ENCODE measurements at regions not wholly inside any gene's neighbourhood (a gene's known extent, or its start where the extent isn't known, plus 50 kb on each side); places are given as distances from the start of the nearest gene placed in this dataset.

DNA sequence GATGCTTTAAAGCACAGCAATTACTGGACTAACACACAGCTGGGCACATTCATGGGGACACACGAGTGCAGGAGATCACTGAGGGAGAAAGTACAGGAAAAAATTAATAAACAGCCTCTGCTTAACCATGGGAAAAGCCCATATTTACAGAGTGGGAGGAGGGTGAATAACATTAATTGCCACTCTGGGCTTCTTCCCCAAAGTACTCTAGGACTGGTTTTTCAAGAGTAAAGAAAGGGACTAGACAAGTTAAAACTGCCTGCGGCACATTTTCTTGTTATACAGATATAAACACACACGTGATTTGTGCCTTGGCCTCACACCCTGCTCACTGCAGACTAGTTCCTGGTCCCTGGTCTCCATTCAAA is 179.7 kb upstream of the TET2 start:
- TF ChIP-seq, protein P1, sequence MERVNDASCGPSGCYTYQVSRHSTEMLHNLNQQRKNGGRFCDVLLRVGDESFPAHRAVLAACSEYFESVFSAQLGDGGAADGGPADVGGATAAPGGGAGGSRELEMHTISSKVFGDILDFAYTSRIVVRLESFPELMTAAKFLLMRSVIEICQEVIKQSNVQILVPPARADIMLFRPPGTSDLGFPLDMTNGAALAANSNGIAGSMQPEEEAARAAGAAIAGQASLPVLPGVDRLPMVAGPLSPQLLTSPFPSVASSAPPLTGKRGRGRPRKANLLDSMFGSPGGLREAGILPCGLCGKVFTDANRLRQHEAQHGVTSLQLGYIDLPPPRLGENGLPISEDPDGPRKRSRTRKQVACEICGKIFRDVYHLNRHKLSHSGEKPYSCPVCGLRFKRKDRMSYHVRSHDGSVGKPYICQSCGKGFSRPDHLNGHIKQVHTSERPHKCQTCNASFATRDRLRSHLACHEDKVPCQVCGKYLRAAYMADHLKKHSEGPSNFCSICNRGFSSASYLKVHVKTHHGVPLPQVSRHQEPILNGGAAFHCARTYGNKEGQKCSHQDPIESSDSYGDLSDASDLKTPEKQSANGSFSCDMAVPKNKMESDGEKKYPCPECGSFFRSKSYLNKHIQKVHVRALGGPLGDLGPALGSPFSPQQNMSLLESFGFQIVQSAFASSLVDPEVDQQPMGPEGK (CRISPR knock-in tag; IDR thresholded peaks at IDR 0.05; ENCODE audit: borderline replicate concordance), result no peak
- TF ChIP-seq ARNTL (CRISPR knock-in tag; IDR thresholded peaks at IDR 0.05; ENCODE audit: borderline replicate concordance, low read depth) (no peak), PPARA (CRISPR knock-in tag; IDR thresholded peaks at IDR 0.05; ENCODE audit: borderline replicate concordance) (no peak), SNAI2 (CRISPR knock-in tag; IDR thresholded peaks at IDR 0.05) (no peak), ZFP30 (CRISPR knock-in tag; IDR thresholded peaks at IDR 0.05) (no peak), RARB (CRISPR knock-in tag; IDR thresholded peaks at IDR 0.05) (no peak), OSR1 (CRISPR knock-in tag; IDR thresholded peaks at IDR 0.05) (no peak), CSDC2 (CRISPR knock-in tag; IDR thresholded peaks at IDR 0.05) (no peak), BACH2 (CRISPR knock-in tag; IDR thresholded peaks at IDR 0.05; ENCODE audit: borderline replicate concordance) (no peak)
- TF ChIP-seq, protein P2, sequence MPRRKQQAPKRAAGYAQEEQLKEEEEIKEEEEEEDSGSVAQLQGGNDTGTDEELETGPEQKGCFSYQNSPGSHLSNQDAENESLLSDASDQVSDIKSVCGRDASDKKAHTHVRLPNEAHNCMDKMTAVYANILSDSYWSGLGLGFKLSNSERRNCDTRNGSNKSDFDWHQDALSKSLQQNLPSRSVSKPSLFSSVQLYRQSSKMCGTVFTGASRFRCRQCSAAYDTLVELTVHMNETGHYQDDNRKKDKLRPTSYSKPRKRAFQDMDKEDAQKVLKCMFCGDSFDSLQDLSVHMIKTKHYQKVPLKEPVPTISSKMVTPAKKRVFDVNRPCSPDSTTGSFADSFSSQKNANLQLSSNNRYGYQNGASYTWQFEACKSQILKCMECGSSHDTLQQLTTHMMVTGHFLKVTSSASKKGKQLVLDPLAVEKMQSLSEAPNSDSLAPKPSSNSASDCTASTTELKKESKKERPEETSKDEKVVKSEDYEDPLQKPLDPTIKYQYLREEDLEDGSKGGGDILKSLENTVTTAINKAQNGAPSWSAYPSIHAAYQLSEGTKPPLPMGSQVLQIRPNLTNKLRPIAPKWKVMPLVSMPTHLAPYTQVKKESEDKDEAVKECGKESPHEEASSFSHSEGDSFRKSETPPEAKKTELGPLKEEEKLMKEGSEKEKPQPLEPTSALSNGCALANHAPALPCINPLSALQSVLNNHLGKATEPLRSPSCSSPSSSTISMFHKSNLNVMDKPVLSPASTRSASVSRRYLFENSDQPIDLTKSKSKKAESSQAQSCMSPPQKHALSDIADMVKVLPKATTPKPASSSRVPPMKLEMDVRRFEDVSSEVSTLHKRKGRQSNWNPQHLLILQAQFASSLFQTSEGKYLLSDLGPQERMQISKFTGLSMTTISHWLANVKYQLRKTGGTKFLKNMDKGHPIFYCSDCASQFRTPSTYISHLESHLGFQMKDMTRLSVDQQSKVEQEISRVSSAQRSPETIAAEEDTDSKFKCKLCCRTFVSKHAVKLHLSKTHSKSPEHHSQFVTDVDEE (CRISPR knock-in tag; IDR thresholded peaks at IDR 0.05), result no peak
- TF ChIP-seq, protein P3, sequence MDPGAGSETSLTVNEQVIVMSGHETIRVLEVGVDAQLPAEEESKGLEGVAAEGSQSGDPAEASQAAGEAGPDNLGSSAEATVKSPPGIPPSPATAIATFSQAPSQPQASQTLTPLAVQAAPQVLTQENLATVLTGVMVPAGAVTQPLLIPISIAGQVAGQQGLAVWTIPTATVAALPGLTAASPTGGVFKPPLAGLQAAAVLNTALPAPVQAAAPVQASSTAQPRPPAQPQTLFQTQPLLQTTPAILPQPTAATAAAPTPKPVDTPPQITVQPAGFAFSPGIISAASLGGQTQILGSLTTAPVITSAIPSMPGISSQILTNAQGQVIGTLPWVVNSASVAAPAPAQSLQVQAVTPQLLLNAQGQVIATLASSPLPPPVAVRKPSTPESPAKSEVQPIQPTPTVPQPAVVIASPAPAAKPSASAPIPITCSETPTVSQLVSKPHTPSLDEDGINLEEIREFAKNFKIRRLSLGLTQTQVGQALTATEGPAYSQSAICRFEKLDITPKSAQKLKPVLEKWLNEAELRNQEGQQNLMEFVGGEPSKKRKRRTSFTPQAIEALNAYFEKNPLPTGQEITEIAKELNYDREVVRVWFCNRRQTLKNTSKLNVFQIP (CRISPR knock-in tag; IDR thresholded peaks at IDR 0.05; ENCODE audit: borderline replicate concordance, low read depth), result no peak

Measured in SK-N-SH treated with all-trans-retinoic acid at 6 μM for 48 hours (cell line).